ENCODE measurements at regions not wholly inside any gene's neighbourhood (a gene's known extent, or its start where the extent isn't known, plus 50 kb on each side); places are given as distances from the start of the nearest gene placed in this dataset.

- intact Hi-C loops (cut with micrococcal nuclease; ENCODE audit: unreplicated experiment) (no loop called here), in situ Hi-C loops (cut with HindIII; ENCODE audit: low pct_unique_long_range_greater_than_20kb, low sequenced_read_pairs) (no loop called here)
- peaks cover 5% of the 10 kb centered on the region; the same call in 1 of the 2 replicates for H3K4me1 ChIP-seq (ENCODE audit: control insufficient read depth, insufficient read depth, low read length)
Measured at GRCh38 chr5:68547622-68548021, 332.1 kb downstream of the PIK3R1 start.

DNA sequence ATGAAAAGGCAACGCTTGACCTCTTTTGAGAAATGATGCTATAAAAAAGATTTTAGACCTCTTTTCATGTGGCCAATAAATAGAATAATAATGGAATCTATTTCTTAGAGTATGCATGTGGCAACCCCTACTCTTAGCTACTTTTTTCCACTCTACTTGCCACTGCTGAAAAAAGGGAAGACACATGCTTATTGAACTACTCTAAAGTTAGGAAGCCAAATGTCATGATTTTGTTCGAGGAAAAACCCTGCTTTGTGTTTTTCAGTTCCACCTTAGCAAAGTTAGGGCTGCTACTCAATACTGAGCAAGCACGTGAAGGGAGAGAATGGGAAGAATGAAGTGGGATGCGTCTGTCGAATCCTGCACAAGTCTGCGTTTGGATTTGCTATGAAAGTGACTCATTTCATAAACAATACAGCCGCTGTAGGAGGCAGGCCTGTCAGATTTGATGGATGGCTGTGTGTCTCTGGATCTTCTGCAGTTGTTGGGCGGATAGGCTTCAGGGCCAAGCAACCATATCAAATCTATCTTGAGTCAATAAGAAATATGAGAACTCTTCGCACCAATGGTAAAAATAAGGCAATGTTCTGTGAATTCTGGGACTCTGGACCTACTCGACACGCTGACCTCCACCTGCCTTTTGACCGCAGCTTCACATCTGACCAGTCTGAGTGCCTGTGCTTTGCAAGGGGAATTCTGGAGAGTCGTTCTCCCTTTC lies 333.6 kb downstream of the PIK3R1 start:
- no peak for DNase-seq (ENCODE audit: low read depth, low spot score)
- Histone ChIP-seq H3K9me3 (ENCODE audit: control insufficient read depth, insufficient read depth, low read depth, low read length) (no peaks in the 10 kb centered on the region), H3K4me3 (ENCODE audit: low read depth in 2 of 2, low read length in 2 of 2) (no peak overlapping the region), H3K36me3 (ENCODE audit: control insufficient read depth, insufficient read depth, low read length) (no peaks in the 10 kb centered on the region), H3K4me1 (ENCODE audit: control insufficient read depth, insufficient read depth, low read length) (peaks cover 5% of the 10 kb centered on the region; the same call in 1 of the 2 replicates), H3K27me3 (ENCODE audit: control insufficient read depth, insufficient read depth, low read length) (no peaks in the 10 kb centered on the region), H3K27ac (ENCODE audit: low read length) (no peak overlapping the region)
- in situ Hi-C loops (cut with HindIII; ENCODE audit: low pct_unique_long_range_greater_than_20kb, low sequenced_read_pairs): no loop called here
- peak; percentile 84 for ATAC-seq
- TF ChIP-seq POLR2AphosphoS5 (IDR thresholded peaks at IDR 0.05; ENCODE audit: low read depth, low read length) (no peak), SIN3A (IDR thresholded peaks at IDR 0.05; ENCODE audit: borderline replicate concordance, insufficient read depth, low read depth, low read length) (no peak), TCF7L2 (IDR thresholded peaks at IDR 0.05; ENCODE audit: low read depth, low read length) (no peak)
- TF ChIP-seq, protein P1, sequence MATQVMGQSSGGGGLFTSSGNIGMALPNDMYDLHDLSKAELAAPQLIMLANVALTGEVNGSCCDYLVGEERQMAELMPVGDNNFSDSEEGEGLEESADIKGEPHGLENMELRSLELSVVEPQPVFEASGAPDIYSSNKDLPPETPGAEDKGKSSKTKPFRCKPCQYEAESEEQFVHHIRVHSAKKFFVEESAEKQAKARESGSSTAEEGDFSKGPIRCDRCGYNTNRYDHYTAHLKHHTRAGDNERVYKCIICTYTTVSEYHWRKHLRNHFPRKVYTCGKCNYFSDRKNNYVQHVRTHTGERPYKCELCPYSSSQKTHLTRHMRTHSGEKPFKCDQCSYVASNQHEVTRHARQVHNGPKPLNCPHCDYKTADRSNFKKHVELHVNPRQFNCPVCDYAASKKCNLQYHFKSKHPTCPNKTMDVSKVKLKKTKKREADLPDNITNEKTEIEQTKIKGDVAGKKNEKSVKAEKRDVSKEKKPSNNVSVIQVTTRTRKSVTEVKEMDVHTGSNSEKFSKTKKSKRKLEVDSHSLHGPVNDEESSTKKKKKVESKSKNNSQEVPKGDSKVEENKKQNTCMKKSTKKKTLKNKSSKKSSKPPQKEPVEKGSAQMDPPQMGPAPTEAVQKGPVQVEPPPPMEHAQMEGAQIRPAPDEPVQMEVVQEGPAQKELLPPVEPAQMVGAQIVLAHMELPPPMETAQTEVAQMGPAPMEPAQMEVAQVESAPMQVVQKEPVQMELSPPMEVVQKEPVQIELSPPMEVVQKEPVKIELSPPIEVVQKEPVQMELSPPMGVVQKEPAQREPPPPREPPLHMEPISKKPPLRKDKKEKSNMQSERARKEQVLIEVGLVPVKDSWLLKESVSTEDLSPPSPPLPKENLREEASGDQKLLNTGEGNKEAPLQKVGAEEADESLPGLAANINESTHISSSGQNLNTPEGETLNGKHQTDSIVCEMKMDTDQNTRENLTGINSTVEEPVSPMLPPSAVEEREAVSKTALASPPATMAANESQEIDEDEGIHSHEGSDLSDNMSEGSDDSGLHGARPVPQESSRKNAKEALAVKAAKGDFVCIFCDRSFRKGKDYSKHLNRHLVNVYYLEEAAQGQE (IDR thresholded peaks at IDR 0.05; ENCODE audit: insufficient read depth in 1 of 2, low read depth in 2 of 2, low read length in 1 of 2): no peak
- TF ChIP-seq, protein P2, sequence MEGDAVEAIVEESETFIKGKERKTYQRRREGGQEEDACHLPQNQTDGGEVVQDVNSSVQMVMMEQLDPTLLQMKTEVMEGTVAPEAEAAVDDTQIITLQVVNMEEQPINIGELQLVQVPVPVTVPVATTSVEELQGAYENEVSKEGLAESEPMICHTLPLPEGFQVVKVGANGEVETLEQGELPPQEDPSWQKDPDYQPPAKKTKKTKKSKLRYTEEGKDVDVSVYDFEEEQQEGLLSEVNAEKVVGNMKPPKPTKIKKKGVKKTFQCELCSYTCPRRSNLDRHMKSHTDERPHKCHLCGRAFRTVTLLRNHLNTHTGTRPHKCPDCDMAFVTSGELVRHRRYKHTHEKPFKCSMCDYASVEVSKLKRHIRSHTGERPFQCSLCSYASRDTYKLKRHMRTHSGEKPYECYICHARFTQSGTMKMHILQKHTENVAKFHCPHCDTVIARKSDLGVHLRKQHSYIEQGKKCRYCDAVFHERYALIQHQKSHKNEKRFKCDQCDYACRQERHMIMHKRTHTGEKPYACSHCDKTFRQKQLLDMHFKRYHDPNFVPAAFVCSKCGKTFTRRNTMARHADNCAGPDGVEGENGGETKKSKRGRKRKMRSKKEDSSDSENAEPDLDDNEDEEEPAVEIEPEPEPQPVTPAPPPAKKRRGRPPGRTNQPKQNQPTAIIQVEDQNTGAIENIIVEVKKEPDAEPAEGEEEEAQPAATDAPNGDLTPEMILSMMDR (IDR thresholded peaks at IDR 0.05): no peak
- ChIA-PET CTCF (no interaction called here), POLR2A (no interaction called here)
- no TSS peak for BruUV-seq (replicated peaks)
- intact Hi-C loops (cut with micrococcal nuclease; ENCODE audit: unreplicated experiment): no loop called here

More at GRCh38 chr5:68547622-68548021, 332.1 kb downstream of the PIK3R1 start:
- no peak for TF ChIP-seq TCF7L2 (IDR thresholded peaks at IDR 0.05; ENCODE audit: low read depth, low read length)
- TF ChIP-seq, protein P2 (IDR thresholded peaks at IDR 0.05): no peak
- TF ChIP-seq, protein P1 (IDR thresholded peaks at IDR 0.05; ENCODE audit: insufficient read depth in 1 of 2, low read depth in 2 of 2, low read length in 1 of 2): no peak
- TF ChIP-seq POLR2AphosphoS5 (IDR thresholded peaks at IDR 0.05; ENCODE audit: low read depth, low read length): no peak
- CTCF ChIA-PET: no interaction called here
- Histone ChIP-seq H3K36me3 (ENCODE audit: control insufficient read depth, insufficient read depth, low read length) (no peaks in the 10 kb centered on the region), H3K9me3 (ENCODE audit: control insufficient read depth, insufficient read depth, low read depth, low read length) (no peaks in the 10 kb centered on the region), H3K4me3 (ENCODE audit: low read depth in 2 of 2, low read length in 2 of 2) (no peak overlapping the region), H3K27me3 (ENCODE audit: control insufficient read depth, insufficient read depth, low read length) (no peaks in the 10 kb centered on the region), H3K27ac (ENCODE audit: low read length) (no peak overlapping the region)
- no TSS peak for BruUV-seq (replicated peaks)
- POLR2A ChIA-PET: no interaction called here
- ATAC-seq (no peak), DNase-seq (ENCODE audit: low read depth, low spot score) (no peak)
